D721Med (cell line): ENCODE measurements at regions not wholly inside any gene's neighbourhood (a gene's known extent, or its start where the extent isn't known, plus 50 kb on each side); places are given as distances from the start of the nearest gene placed in this dataset.

Experiments used
- DNase-seq: peaks from one replicate; pipeline ENCODE4 v3.0.0; 2011; ENCODE audit warnings: low spot score; ENCODE audit not compliant: insufficient read length
- FAIRE-seq: peaks from 2 replicates; lab custom pipeline; 2011; peaks lifted over from hg19 to GRCh38; lab: Jason Lieb, UNC
- CTCF ChIP-seq: IDR thresholded peaks from 2 replicates; pipeline ENCODE4 v1.5.1; 2012; ENCODE audit warnings: mild to moderate bottlenecking, control low read depth; ENCODE audit not compliant: insufficient read depth; ENCODE audit errors: missing control alignments

- DNase-seq (no peak), FAIRE-seq (no peak)
- no peak for TF ChIP-seq CTCF
These were observed 500.5 kb downstream of the CCDC85A start for GRCh38 chr2:56684327-56684726.

DNA sequence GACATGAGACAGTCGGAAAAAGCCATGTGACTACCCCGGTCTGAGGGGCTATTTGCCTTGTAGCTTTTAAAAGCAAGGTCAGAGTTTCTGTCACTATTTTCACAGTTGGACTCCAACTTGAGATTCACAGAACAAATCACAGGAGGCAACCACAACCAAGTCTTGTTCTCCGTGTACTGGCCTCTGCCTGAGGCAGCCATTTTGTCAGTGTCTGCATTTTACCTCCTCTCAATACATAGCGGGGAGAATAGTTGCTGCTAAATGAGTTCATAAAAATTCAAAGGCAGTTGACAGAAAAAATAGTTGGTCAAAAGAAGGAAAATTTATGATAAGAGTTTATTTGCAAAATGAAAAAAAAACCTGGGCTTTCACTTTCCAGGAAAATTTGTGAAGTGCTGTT lies 501.4 kb downstream of the CCDC85A start:
- FAIRE-seq (no peak), DNase-seq (no peak)
- no peak for TF ChIP-seq CTCF

DNA sequence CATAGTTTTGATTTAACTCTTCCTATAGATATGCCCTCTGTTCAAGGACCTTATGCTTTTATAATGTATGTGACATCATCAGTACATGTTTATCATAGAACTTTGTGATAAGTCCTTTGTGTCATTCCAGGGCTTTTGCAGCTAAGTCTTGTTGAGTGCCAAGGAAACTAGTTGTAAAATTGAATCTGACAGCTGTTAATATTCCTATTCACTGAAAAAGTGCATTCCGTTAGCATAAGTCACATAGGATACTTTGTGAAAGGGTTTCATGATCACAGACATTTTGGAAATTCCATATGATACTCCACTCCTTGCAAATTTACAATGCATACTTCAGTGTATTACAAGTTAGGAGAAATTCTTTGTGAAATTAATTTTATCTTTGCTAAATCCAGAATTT lies 503.4 kb downstream of the CCDC85A start:
- no peak for TF ChIP-seq CTCF
- no peak for FAIRE-seq

DNA sequence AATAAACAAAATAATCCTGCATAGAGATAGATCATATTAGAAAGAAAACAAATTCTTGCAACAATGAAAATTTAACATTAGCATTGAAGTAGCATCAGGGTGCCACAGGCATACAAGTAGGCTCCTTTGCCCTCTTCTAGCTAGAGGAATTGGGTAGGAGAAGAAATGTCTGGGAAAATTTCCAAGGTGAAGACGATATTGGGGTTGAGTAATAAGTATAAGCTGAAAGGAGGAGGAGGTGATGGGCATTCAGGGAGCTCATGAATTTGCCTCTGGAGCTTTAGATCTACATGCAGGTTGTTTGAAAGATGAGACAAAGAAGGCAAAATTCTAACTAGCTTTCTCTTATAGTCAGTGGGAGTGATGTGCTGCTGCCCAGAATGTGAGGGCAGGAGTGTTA lies 504.9 kb downstream of the CCDC85A start:
- no peak for DNase-seq
- no peak for FAIRE-seq
- TF ChIP-seq CTCF, result no peak

More for the DNA sequence above, 503.4 kb downstream of the CCDC85A start:
- DNase-seq, result no peak

DNA sequence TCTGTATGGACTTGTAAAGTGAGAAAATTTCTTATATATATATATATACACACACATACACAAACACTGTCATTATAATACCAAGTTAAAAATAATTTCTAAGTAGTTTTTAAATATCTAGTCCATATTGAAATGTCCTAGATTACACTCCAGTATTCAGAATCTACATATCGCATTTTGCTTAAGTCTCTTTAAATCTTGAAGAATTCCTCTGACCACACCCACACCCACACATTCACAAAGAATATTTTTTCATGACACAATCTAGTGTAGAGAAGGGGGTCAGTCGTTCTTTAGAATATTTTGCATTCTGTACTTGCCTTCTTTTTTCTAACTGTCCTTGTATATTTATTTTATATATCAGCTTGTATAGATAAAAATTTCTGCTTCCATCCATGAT lies 509.7 kb downstream of the CCDC85A start:
- DNase-seq (no peak), FAIRE-seq (no peak)
- no peak for TF ChIP-seq CTCF

- no peak for DNase-seq
- FAIRE-seq, result no peak
- no peak for TF ChIP-seq CTCF
These were observed 519.2 kb downstream of the CCDC85A start for GRCh38 chr2:56703001-56703400.

GRCh38 chr2:56705713-56706112 lies 521.9 kb downstream of the CCDC85A start:
- no peak for FAIRE-seq
- no peak for TF ChIP-seq CTCF
- no peak for DNase-seq
